GM12873 (cell line): ENCODE measurements at regions not wholly inside any gene's neighbourhood (a gene's known extent, or its start where the extent isn't known, plus 50 kb on each side); places are given as distances from the start of the nearest gene placed in this dataset.

Source experiments
- CTCF ChIP-seq: IDR thresholded peaks from 2 replicates; pipeline ENCODE4 v1.5.1; 2012; ENCODE audit warnings: low read depth, mild to moderate bottlenecking, moderate library complexity, low read length, control low read depth; ENCODE audit not compliant: insufficient read depth; ENCODE audit errors: missing control alignments

- TF ChIP-seq CTCF: no peak
Measured at GRCh38 chr4:24168658-24169057, 278.8 kb upstream of the PPARGC1A start.

- no peak for TF ChIP-seq CTCF
Measured at GRCh38 chr4:24166501-24166900, 276.7 kb upstream of the PPARGC1A start.

- no peak for TF ChIP-seq CTCF
Measured at GRCh38 chr4:24164797-24165196, 274.9 kb upstream of the PPARGC1A start.

GRCh38 chr4:24164054-24164693 is 274.3 kb upstream of the PPARGC1A start:
- no peak for TF ChIP-seq CTCF

GRCh38 chr4:24163314-24163713 is 273.5 kb upstream of the PPARGC1A start:
- TF ChIP-seq CTCF: no peak

GRCh38 chr4:24160358-24160757 is 270.5 kb upstream of the PPARGC1A start:
- TF ChIP-seq CTCF: no peak

- no peak for TF ChIP-seq CTCF
Measured at GRCh38 chr4:24158031-24158430, 268.2 kb upstream of the PPARGC1A start.
